ENCODE measurements at regions not wholly inside any gene's neighbourhood (a gene's known extent, or its start where the extent isn't known, plus 50 kb on each side); places are given as distances from the start of the nearest gene placed in this dataset.
"Not testable (repeated sequence)": the region's sequence is repeated elsewhere in the genome, so short reads cannot be mapped to it uniquely, and the experiment has no call there.

DNA sequence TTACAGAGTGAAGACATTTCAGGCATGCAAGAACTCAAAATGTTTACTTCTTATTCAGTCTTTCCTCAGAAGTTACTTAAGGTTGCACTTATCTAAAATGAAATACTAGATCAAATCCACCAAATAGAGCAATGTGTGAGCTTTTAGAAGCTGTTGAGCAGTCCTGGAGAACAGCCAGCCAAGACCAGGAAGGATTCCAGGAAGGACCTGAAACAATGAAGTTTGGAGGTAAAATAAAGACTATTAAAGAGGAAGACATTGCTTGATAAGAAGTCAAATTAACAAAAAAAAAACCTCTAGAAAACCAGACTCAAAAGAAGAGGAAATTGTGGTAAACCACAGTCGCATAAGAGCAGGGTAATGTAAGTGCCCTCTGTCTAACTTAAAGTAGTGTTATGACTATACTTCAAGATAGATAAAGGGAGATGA lies 156.2 kb upstream of the S1PR3 start:
- no peak for DNase-seq (ENCODE audit: extremely low spot score)
- no peak for TF ChIP-seq CTCF (IDR thresholded peaks at IDR 0.05; ENCODE audit: control extremely low read depth, extremely low read depth, low read depth, missing control alignments)
- ChIA-PET POLR2A (no interaction called here), CTCF (no interaction called here)

DNA sequence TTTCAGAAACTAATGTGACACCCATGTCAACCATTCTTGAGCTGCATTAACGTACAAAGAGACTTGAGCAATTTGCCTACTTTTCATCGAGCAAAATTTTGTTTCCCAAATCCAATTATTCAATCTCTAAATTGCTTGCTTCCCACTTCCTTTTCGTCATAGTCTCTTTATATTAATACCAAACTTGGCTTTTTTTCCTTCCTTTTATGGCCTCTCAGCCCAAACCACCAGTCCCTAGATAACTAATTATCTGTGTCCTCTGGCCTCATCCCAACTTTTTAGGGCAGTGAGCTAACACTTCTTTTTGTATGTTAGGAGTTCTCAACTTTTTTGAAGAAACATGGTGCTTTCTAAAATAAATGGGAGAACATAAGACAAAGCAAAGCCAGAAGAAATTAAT lies 155.5 kb upstream of the S1PR3 start:
- CTCF ChIA-PET = no interaction called here
- no peak for DNase-seq (ENCODE audit: extremely low spot score)
- no peak for TF ChIP-seq CTCF (IDR thresholded peaks at IDR 0.05; ENCODE audit: control extremely low read depth, extremely low read depth, low read depth, missing control alignments)
- POLR2A ChIA-PET = no interaction called here

GRCh38 chr9:88837731-88838130 lies 153.5 kb upstream of the S1PR3 start:
- ChIA-PET POLR2A (no interaction called here), CTCF (no interaction called here)
- TF ChIP-seq CTCF (IDR thresholded peaks at IDR 0.05; ENCODE audit: control extremely low read depth, extremely low read depth, low read depth, missing control alignments) = no peak
- no peak for DNase-seq (ENCODE audit: extremely low spot score)

GRCh38 chr9:88849878-88850277 lies 141.4 kb upstream of the S1PR3 start:
- DNase-seq (ENCODE audit: extremely low spot score); POLR2A ChIA-PET; CTCF ChIA-PET: not testable (repeated sequence)

DNA sequence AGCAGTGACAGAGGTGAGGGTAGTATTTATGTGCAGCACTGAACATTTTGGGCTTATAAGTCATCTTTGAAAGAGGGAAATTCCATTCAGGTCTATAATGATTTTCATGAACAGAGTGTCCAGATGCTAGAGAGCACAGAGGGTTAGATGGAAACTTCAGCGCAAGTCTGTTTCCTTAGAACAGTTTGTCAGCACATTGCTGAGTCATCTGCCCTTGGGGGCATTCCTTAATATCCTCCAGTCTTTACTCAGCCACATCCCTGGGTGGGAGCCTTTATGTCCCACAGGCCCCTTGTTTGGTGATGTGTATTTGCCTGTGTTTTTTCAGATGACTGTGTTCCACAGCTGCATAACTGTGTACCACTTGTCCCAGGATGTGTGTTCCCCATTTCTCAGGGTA lies 138.5 kb upstream of the S1PR3 start:
- no peak for TF ChIP-seq CTCF (IDR thresholded peaks at IDR 0.05; ENCODE audit: control extremely low read depth, extremely low read depth, low read depth, missing control alignments)
- ChIA-PET POLR2A (no interaction called here), CTCF (no interaction called here)
- DNase-seq (ENCODE audit: extremely low spot score) = no peak

DNA sequence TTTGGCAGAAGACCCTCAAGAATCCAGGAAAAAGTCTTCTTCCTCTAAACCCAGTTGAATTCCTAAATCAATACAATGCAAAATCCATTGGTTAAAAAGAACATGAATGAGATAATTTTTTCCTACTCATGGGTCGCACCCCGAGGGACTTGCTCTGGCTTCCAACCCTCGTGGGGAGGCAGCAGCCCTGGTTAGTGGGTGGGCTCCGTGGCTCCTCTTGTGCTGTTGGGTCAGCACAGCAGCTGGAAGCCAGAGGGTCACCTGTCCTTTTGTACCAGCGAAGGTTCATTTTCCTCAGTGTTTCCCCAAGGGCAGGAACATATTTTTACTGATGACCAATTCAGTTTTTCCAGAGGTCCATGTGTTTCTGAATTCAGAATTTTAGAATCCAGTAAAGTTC lies 120.6 kb upstream of the S1PR3 start:
- no peak for DNase-seq (ENCODE audit: extremely low spot score)
- ChIA-PET CTCF (no interaction called here), POLR2A (no interaction called here)
- no peak for TF ChIP-seq CTCF (IDR thresholded peaks at IDR 0.05; ENCODE audit: control extremely low read depth, extremely low read depth, low read depth, missing control alignments)

DNA sequence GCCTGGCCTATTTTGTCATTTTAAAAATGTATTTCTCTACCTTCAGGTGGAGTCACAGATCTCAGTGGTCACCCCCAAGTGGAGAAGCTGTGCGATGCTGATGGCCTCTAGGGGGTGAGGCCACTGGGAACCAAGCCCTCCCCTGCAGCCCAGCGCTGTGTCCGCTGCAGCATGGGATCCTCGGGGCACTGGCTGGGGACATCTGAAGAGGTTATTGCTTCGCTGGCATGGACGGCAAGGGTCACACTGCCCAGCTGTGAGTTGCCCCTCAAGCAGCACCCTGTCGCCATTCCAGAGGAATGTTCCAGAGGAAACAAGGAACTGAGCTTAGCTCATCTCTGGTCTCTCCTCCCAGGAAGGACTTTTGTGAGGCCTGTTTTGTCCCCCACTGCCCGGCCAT lies 119.6 kb upstream of the S1PR3 start:
- no peak for TF ChIP-seq CTCF (IDR thresholded peaks at IDR 0.05; ENCODE audit: control extremely low read depth, extremely low read depth, low read depth, missing control alignments)
- no peak for DNase-seq (ENCODE audit: extremely low spot score)
- ChIA-PET POLR2A (no interaction called here), CTCF (no interaction called here)

Data from GM10248 (cell line).